ENCODE measurements at regions not wholly inside any gene's neighbourhood (a gene's known extent, or its start where the extent isn't known, plus 50 kb on each side); places are given as distances from the start of the nearest gene placed in this dataset.

DNA sequence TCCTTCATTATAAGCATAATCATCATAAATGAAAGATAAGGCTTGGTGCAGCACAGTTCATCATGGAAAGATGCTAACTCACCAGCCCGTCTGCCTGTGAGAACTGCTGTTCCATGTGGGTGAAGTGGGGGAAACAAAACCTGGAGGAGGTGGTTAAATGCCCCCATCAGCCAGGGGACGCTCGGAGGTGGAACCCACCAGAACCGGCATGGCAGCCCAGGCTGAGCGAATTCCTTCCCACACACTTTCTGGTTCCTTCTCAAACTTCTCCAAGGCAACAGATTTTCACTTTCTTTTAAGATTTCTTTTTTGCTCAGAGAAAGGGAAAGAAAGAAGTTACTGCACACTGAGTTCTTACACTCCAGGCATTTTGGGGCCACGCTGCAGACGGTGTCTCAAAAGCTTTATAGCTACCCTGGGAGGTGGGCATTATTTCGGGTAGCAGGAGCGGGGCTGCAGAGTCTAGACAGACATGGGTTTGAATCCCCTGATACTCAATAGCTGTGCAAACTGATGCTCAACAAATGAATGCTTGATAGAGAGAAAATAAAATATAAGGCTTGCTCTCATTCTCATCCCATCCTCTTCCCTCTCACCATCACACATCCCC is 190.7 kb downstream of the BCL11B start:
- no peak for DNase-seq (ENCODE audit: low spot score)
- H3K4me2 ChIP-seq: no peak overlapping the region
- 96% methylated on average over 9 of the region's 9 CpGs for WGBS (ENCODE audit: low lambda C conversion rate, missing lambda C conversion rate)
- H3K9me3 ChIP-seq (ENCODE audit: low read depth): no peaks in the 10 kb centered on the region
- no peaks in the 10 kb centered on the region for H3K4me1 ChIP-seq (ENCODE audit: insufficient read depth)
- no peak overlapping the region for H3K4me3 ChIP-seq
- no peaks in the 10 kb centered on the region for H3K9me2 ChIP-seq (replicated peaks; ENCODE audit: insufficient read depth)
- H3K27me3 ChIP-seq: no peaks in the 10 kb centered on the region
- no peaks in the 10 kb centered on the region for H3K36me3 ChIP-seq (replicated peaks; ENCODE audit: insufficient read depth, low read depth)
- no peak for TF ChIP-seq EZH2 (IDR thresholded peaks at IDR 0.05; ENCODE audit: borderline replicate concordance)
- TF ChIP-seq, protein P1, sequence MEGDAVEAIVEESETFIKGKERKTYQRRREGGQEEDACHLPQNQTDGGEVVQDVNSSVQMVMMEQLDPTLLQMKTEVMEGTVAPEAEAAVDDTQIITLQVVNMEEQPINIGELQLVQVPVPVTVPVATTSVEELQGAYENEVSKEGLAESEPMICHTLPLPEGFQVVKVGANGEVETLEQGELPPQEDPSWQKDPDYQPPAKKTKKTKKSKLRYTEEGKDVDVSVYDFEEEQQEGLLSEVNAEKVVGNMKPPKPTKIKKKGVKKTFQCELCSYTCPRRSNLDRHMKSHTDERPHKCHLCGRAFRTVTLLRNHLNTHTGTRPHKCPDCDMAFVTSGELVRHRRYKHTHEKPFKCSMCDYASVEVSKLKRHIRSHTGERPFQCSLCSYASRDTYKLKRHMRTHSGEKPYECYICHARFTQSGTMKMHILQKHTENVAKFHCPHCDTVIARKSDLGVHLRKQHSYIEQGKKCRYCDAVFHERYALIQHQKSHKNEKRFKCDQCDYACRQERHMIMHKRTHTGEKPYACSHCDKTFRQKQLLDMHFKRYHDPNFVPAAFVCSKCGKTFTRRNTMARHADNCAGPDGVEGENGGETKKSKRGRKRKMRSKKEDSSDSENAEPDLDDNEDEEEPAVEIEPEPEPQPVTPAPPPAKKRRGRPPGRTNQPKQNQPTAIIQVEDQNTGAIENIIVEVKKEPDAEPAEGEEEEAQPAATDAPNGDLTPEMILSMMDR (IDR thresholded peaks at IDR 0.05; ENCODE audit: poor library complexity): no peak
- no peak for TF ChIP-seq EZH2phosphoT487 (IDR thresholded peaks at IDR 0.05; ENCODE audit: low read depth, severe bottlenecking, unreplicated experiment)
- no peaks in the 10 kb centered on the region for H4K20me1 ChIP-seq (ENCODE audit: insufficient read depth, poor library complexity, severe bottlenecking)
- H2AFZ ChIP-seq: no peak overlapping the region
- no peak overlapping the region for H3K27ac ChIP-seq
- H3K79me2 ChIP-seq: no peaks in the 10 kb centered on the region

DNA sequence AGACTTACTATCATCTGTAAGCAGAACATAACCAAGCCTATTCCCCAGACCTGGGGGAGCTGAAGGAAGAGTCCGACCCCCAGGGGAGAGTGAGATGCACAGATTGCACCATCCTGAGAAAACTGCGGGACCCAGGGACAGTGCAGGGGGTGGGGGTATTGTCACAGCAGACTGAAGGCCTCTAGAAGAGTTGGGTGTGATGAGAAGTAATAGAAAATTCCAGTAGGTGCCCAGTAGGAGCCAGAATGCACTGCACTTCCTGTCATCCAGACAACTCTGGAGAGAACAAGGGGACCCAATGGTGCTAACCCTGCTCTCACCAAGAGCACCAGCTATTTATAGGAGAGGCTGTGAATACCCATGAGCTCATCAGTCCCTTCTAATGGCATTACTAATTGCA is 190.1 kb downstream of the BCL11B start:
- WGBS (ENCODE audit: low lambda C conversion rate, missing lambda C conversion rate): 93% methylated on average over 2 of the region's 2 CpGs
- DNase-seq (ENCODE audit: low spot score): no peak

DNA sequence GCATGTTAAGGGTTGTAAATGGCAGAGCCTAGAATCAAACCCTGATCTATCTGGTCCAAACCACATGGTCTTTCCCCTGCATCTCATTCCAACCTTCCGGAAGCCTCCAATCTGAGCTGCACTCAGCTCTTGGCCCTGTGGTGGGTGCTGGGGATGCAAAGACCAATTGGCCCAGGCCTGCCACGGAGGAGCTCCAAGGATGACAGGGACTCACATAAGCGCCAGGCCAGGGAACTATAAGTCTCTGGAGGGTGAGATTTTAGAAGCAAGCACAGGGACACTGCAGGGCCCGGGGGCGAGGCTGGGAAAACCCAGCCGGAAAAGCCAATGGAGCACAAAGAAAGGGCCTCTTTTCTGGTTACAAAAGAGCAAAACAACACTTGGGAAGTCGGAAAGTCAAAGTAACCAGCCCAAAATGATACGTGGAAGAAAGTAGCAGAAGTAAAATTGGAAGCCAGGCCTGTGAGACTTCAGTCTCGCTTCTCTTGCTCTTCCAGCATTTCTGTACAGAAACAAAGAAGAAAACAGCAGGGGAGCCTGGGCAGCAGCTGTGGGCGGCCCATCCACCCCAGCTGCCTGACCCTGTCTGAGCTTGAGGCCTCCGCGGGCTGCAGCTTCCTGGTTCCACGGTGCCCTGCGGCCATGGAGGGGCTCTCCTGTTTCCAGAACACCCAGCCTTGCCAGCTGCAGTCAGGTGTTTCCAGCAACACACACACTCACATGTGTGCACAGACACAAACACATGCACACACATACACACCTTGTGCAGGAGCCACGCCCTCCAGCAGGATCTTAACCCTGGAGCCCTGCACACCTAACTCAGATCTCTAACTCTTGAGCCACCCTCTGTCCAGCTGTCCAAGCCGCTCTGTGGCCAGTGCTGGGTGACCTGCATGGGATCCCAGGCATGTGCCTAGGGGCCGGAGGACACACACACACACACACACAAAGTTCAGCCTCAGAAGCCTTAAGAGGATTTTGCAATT is 178.2 kb downstream of the BCL11B start:
- H3K36me3 ChIP-seq (replicated peaks; ENCODE audit: insufficient read depth, low read depth): no peaks in the 10 kb centered on the region
- no peaks in the 10 kb centered on the region for H3K27me3 ChIP-seq
- no peak overlapping the region for H3K4me2 ChIP-seq
- no peak for DNase-seq (ENCODE audit: low spot score)
- H3K79me2 ChIP-seq: no peaks in the 10 kb centered on the region
- H4K20me1 ChIP-seq (ENCODE audit: insufficient read depth, poor library complexity, severe bottlenecking): no peaks in the 10 kb centered on the region
- H3K4me3 ChIP-seq: no peak overlapping the region
- H3K9me2 ChIP-seq (replicated peaks; ENCODE audit: insufficient read depth): no peaks in the 10 kb centered on the region
- no peak overlapping the region for H3K27ac ChIP-seq
- H3K9me3 ChIP-seq (ENCODE audit: low read depth): peaks cover 4% of the 10 kb centered on the region
- 82% methylated on average over 17 of the region's 17 CpGs for WGBS (ENCODE audit: low lambda C conversion rate, missing lambda C conversion rate)
- TF ChIP-seq, protein P1 (IDR thresholded peaks at IDR 0.05; ENCODE audit: poor library complexity): no peak
- TF ChIP-seq EZH2 (IDR thresholded peaks at IDR 0.05; ENCODE audit: borderline replicate concordance): no peak
- no peak for TF ChIP-seq EZH2phosphoT487 (IDR thresholded peaks at IDR 0.05; ENCODE audit: low read depth, severe bottlenecking, unreplicated experiment)
- no peak overlapping the region for H2AFZ ChIP-seq
- H3K4me1 ChIP-seq (ENCODE audit: insufficient read depth): no peaks in the 10 kb centered on the region

More for the DNA sequence above, 190.1 kb downstream of the BCL11B start:
- no peak overlapping the region for H3K27ac ChIP-seq
- no peak overlapping the region for H3K4me3 ChIP-seq
- H2AFZ ChIP-seq: no peak overlapping the region
- H3K36me3 ChIP-seq (replicated peaks; ENCODE audit: insufficient read depth, low read depth): no peaks in the 10 kb centered on the region
- no peak overlapping the region for H3K4me2 ChIP-seq
- no peaks in the 10 kb centered on the region for H3K79me2 ChIP-seq
- no peaks in the 10 kb centered on the region for H3K4me1 ChIP-seq (ENCODE audit: insufficient read depth)
- no peaks in the 10 kb centered on the region for H3K9me2 ChIP-seq (replicated peaks; ENCODE audit: insufficient read depth)
- H3K27me3 ChIP-seq: no peaks in the 10 kb centered on the region
- no peaks in the 10 kb centered on the region for H4K20me1 ChIP-seq (ENCODE audit: insufficient read depth, poor library complexity, severe bottlenecking)
- no peaks in the 10 kb centered on the region for H3K9me3 ChIP-seq (ENCODE audit: low read depth)
- TF ChIP-seq, protein P1 (IDR thresholded peaks at IDR 0.05; ENCODE audit: poor library complexity): no peak
- no peak for TF ChIP-seq EZH2phosphoT487 (IDR thresholded peaks at IDR 0.05; ENCODE audit: low read depth, severe bottlenecking, unreplicated experiment)
- no peak for TF ChIP-seq EZH2 (IDR thresholded peaks at IDR 0.05; ENCODE audit: borderline replicate concordance)
